ENCODE measurements at regions not wholly inside any gene's neighbourhood (a gene's known extent, or its start where the extent isn't known, plus 50 kb on each side); places are given as distances from the start of the nearest gene placed in this dataset.

DNA sequence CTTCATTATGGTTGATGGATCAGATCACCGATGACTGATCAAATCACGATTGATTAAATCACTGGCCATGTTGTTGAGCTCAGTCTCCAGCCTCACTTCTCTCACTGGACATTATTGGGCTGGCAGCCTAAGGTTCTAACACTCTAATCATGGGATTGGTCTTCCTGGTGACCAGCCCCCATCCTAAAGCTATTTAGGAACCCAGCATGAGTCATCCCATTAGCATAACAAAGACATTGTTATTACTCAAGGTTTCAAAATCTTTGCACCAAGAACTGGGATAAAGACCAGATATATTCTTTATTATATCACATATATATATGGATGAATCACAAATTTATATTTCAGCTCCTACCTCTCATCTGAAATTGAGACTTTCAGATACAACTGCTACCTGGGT lies 272.1 kb upstream of the IL12B start:
- no peak for DNase-seq

DNA sequence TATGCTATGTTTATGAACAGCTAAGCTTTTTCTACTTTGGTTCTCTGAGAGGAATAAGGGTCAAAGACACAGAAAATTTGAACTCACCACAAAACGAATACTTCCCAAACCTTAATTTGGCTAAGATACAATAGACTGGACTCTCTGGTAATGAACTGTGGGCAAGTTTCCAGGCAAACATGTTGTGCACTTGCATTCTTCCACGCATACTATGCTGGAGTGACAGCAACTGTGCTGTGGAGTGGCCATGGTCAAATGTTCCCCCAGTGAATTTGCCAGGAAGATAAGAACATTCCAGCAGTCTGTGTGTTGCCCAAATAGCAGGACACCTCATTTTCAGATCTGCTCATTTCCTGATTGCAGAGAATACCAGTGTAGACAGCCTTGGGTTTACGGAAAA lies 275.3 kb upstream of the IL12B start:
- DNase-seq: no peak

DNA sequence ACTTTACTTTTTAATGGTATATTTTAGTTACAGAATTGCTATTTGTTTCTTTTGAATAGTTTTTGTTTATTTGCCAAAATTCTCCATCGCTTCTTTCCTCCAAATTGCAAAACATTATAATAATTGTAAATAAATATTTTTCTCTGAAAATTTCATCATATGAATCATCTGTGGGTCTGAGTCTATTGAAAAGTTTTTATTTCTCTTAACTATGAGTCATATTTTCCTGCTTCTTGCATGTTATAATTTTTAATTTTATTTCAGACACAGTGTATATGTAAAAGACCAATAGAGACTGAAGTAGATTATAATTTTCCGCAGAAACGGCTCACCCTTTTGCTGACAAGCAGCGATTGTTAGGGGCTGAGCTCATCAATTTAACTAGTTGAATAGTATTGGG lies 279.1 kb upstream of the IL12B start:
- DNase-seq: no peak

DNA sequence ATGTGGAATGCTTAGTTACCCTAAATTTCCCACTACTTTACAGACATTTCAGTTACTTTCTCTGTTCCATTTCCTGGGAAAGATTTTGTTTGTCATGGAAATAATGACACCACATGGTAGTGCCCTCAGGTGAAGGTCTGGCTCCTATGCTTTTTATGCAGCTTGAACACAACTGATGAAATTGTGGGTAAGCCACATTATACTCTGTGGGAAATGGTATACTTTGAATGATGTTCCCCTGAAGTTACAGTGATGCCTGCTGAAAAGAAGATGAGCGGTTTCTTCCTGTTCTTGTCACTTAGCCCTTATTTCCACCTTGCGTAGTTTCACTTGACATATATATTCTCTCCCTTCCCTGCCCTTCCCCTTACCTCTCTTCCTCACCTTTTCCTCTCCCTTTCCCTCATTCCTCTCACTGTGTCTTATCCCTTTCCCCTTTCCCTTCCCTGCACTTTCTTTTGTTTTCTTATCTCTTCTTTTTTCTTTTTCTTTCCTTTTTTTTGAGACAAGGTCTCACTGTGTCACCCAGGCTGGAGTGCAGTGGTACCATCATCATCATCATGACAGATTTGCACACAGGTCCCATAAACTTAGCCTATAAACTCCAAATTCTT lies 280.8 kb upstream of the IL12B start:
- no peak for DNase-seq

DNA sequence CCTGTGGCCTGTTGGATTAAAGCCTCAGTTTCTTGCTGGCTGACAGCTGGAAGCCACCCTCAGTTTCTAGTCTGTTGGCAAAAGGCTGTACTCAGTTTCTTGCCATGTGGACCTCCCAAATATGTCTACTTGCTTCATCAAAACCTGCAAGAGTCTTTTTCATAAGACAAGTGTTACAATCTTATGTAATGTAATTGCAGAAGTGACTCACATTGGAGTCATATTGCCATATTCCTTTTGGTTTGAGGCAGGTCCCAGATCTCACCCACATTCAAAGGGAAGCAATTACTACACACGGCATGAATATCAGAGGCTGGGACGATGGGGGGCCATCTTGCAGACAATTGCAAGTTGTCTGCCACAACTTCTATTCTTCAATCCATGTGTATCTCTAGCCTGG lies 286.7 kb upstream of the IL12B start:
- no peak for DNase-seq

DNA sequence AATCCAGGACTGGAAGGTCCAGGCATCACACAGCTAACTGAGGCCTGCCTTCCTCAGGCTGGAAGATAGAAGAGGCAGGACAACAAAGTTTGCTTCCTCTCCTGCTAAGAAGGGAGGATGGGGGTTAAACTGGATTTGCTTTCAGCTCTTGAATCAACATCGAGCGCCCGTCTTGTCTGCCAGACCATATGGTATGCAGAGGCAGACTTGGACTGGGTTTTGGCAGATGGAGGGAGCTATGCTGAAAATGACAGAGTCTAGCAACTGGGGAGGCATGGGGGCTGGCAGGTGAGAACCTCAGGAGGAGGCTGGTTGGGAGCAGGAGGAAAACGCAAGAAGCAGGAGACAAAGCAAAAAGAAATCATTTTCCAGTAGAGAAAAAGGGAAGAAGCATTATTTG lies 289.5 kb upstream of the IL12B start:
- DNase-seq: no peak

DNA sequence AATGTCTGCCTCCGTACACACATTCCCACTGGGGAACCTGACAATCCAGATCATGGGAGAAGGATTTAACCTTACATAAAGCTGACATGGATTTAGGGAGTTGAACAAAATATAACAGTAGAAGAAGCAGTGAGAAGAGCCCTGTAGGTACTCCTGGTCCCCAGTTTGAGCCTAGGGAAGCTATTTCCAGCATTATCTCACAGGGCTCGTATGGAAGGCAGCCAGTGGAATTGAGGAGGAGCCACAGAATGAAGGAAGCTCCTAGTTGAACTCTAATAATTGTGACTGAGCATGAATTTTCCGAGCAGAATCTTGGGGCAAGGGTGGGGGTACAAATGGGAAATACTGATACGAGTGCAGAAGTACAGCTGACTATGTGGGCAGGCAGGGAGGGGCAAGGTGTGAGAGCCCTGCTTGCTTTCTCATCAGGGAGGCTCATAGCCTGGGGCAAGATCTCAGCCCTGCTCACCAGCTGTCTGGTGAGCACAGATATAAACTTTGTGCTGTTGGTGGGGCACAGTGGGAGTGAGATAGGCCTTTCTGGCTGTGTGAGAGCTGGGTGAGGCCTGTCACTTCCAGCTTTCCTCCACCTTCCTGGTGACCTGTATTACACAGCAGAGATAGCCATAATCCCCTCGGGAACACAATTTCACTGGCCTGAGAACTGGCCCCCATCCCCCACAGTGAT lies 290.7 kb upstream of the IL12B start:
- no peak for DNase-seq

DNA sequence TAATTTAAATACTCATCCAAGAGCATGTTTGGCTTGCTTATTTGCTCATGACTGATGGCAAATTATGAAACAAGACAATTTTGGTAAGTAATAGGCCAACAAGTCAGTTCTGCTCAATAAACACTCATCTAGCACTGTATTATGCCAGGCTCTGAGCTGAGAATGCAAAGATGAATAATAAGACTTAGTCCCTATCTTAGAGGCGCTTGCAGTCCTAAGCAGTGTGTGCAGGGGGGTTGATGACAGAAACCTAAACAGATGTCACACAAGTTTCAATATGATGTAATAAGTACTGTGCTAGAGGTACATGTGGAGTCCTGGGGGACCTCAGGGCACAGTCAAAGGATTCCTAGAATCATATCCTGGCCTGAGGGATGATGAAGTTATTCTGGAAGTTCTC lies 287.6 kb upstream of the ADRA1B start:
- DNase-seq: no peak

DNA sequence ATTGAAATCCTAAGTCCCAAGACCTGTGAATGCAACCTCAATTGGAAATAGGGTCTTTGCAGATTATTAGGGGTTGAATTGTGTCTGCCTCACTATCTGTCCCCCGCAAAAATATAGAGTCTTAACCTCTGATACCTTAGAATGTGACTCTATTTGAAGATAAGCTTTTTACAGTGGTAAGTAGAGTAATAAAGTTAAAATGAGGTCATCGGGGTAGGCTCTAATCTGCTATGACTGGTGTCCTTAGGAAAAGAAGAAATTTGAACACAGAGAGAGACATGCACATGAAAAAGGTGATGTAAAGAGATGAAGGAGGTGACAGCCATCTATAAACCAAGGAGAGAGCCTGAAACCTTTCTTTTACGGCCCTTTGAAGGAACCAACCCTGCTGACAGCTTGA lies 287.1 kb upstream of the ADRA1B start:
- no peak for DNase-seq

DNA sequence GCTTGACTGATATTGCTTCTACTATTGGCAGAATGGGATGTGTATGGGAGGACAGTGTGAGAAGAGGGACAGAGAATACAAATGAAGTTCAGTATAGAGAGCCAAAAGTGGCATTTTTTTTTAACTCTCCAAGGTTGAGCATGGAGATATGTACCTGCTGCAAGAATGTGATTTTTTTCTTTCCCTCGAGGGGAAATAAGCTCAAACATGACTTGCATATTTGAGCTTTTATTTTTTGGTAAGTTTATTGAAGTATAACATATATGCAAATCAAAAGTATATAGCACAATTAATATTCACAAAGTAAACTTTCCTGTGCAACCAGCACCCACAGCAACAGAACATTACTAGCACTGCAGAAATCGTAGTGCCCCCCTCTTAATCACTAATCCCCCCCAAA lies 285.7 kb upstream of the ADRA1B start:
- no peak for DNase-seq

DNA sequence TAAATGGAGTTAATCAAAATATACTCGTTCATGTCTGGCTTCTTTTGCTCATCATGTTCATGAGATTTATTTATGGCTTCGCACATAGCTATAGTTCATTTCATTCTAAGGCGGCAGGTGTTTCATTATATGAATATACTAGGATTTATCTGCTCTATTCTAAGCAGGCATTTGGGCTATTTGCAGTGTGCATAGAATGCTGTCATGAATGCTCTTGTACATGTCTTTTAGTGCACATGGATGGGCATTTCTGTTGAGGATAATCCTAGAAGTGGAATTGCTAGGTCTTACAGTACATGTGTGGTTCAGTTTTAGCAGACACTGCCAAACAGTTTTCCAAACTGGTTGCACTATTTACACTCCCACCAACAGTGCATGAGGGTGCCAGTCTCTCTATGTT lies 285.3 kb upstream of the ADRA1B start:
- DNase-seq: no peak

DNA sequence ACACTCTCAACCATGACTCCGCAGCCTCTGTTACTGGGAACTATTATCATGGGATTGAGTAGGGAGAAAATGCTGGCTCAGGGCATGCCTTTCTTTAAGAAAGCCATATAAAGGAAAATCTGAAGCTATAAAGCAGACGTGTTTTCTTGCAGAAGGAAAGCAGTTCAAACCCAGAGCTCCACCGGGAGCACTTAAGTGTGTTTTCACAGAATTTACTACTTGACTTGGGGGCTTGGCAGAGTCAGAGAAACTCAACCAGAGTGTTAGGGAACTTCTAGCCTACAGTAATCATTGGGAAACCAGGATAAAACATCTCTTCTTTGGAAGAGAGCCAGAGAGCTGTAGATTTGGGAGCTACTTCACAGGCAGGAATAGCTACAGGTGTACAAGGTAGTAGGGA lies 283.4 kb upstream of the ADRA1B start:
- no peak for DNase-seq

DNA sequence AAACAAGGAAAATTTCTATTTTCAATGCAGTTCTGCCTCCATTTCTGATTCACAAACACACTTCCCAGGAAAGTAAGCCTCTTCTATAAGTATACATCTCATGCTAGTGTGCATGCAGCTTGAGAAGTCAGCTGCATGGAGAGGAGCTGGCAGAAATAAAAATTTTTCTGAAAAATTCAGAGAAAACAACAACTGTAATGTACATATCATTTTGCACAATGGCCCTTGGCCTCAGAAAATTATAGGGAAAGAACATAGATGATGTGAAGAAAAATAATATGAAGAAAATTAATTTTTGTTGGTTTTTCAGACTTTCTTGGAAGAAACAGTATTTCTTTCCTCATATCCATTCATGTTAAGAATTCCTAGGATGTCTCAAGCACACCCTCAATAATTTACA lies 277.8 kb upstream of the ADRA1B start:
- DNase-seq: no peak

DNA sequence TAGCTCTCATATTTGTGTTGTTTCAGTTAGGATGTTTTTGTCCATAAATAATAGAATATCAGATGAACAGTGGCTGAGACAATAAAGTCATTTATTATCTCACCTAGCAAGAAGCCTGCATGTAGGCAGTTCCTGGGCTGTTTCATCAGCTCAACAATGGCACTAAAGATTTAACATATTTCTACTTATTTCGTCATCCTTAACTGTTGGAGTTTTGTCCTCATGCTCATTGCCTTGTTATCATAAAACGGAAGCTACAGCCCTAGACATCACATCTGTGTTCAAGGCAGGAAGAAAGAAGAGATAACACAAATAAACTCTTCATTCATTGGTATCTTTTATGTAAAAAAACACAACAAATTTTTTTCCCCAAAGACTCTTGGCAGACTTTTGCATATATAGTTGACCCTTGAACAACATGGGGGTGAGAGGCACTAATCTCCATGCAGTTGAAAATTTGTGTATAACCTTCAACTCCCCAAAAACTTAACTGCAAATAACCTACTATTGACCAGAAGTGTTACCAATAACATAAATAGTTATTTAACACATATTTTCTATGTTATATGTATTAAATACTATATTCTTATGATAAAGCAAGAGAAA lies 277.2 kb upstream of the ADRA1B start:
- DNase-seq: no peak

DNA sequence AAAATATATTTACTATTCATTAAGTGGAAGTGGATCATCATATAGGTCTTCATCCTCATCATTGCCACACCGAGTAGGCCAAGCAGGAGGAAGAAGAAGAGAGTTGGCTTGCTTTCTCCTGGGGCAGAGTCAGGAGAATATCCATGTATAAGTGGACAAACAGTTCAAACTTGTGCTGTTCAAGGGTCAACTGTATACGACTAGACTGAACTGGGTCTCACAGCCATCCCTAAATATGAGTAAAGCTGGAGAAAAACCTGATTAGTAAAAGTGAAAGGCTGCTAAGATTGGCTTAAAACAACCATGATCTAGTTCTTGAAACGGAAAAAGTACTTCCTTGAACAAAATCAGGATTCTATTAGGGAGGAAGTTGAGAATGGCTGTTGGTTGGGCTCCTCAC lies 276.7 kb upstream of the ADRA1B start:
- no peak for DNase-seq

DNA sequence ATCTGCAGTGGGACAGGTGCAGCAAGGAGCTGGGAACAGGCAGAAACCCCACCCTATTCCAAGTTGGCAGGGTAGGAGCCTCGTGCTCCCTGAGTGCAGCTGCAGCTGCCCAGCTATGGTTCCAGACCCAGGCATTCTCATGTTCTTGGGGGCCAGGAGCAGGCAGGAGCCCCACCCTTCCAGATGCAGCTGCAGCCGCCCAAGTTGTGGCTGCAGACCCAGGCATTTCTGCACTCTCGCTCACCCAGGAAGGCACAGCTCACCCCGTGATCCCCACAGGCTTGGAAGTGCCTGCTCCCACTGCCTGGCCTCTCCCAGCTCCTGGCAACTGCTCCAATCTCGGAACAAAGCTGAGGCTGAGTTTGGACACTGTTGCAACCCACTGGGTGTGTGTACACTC lies 275.8 kb upstream of the ADRA1B start:
- DNase-seq: no peak

DNA sequence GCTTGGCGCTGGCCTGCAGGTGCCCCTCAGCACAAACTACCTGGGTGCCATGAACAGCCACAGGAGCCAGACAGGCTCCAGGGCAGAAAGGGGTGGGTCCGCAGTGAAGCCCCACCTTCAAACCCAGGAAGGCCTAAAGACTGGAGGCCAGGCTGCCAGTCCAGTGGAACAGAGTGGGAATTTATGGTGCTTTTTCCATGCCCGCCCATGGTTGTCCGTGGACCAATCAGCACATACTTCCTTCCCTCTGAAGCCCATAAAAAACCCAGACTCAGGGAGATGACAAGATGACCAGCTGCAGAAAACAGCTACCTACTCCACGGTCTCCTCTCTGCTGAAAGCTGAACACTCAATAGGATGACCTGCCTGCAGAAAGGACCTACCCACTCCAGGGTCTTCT lies 275.4 kb upstream of the ADRA1B start:
- DNase-seq: no peak

DNA sequence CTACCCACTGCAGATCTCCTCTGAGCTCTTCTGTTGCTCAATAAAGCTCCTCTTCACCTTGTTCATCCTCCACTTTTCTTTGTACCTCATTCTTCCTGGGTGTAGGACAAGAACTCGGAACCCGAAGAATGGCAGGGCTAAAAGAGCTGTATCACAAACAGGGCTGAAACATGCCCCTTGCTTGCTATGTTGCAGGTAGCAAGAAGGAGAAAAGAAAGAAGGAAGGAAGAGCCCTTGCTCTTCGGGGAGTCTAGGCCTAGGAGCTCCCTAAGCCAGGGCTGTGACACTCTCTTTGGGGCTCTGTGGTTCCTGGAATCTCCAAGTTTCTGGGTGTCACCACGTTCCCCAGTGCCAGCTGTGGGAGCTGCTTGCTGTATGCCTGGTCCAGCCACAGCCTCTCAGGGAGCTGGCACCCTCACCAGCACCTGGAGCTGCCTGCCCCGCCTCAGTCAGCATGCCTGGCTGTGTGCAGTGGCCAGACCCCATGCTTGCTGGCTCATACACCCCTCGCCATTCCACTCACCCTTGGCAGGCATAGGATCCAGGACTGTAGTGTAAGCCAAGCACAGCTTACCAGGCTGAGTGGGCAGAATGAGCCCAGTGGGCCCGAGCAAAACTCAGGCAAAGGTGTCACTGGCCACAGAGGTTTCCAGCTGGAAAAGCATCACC lies 274.8 kb upstream of the ADRA1B start:
- DNase-seq: no peak

DNA sequence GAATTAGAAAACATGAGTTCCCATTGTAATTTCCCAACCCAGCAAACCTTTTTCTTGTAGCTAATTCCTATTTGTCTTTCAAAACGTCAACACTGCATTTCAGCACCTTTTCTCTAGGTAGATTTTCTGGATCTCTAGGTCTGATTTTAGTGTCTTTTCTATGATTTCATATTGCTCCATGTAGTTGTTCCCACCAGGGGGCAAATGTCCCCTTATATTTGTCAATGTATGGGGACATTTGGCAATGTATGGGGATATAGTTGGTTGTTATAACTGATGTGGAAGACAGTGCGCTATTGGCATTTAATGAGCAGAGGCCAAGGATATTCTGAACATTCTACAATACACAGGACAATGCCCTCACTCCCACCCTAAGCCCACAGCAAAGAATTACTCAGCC lies 273.9 kb upstream of the ADRA1B start:
- no peak for DNase-seq

DNA sequence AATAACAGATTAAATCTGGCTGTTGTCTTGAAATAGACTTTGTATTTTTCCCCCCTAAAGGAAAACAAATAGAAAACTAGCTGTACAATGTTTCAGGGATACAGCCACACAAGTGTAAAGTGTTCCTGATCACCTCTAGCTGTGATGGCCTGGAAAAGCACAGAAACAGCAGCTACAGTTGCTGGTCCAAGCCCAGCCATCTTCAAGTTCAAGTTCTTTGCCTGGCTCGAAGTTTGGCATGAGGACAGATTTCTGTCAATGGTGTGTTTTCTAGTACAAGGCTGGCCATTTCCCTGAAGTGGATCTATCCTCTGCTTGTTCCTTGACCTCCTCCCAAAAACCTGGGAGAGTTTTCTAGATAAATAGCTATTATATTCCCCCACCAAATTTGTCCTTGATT lies 272.2 kb upstream of the ADRA1B start:
- DNase-seq: no peak

DNA sequence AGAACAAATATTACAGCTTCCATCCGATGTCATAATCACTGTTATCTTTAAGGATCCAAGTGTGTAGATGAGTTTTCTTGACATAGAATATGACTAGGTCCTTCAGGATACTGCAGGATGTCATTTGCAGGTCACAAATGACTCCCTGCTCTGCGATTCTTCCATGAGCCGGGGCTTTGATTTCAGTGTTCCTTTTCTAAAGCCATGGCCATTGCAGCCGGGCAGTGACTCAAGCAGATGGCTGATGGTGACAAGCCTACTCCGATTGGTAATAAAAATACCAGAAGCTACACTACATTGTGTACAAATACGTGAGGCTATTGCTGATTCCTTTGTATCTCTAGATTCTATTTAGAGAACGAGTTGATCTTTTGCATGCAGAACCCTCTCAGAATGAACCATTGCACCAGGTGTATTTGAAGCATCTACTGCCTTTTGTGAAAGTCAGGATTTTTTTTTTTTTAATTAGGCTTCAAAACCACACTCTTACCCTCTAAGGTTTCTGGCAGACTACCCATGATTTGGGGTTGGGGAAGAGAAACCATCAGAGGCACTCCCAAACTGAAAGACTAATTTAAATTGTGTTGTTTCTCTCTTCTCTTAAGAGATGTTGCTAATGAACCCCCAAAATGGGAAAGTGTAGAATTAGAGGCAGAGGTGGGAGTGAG lies 271.0 kb upstream of the ADRA1B start:
- no peak for DNase-seq

DNA sequence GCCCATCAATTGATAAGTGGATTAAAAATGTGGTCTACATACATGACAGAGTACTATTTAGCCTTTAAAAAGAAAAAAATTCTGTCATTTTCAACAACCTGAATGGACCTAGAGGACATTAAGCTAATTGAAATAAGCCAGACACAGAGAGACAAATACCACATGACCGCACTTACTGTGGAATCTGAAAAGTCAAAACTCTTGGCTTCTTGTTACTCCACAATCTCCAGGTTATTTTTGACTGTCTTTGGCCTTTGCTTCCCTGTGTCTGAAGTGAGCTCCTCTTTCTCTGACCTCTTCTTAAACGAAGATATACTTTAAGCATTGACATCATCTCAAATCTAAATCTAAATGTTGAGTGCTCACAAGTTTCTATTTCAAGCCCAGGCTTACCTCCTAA lies 265.5 kb upstream of the ADRA1B start:
- DNase-seq: no peak

DNA sequence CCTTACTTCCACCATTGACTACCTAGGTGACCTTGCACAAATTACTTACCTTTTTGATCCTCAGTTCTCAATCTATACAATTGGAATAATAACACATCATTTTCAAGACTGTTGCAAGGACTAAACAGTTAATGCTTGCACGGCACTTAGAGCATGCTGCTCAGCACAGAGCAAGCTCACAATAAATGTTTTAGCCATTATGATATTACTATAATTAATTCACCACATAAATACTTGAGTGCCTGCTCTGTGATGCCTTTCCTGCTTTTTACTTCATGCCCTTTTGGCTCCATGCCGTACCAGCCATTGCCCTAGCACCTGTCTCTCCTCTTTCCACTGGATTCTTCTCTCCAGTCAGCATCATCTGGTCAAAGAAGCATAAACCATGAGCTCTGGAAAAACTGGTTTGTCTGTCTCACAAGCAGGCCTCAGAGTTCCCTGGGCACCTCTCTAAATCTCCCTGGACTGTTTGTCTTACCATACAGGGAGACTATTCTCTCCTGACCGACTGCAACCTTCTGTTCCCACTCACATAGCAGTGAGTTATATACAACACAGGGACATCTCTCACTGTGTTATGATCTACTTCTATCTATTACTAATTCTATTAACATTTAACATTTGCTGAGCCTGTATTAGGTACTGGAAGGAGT lies 260.4 kb upstream of the ADRA1B start:
- no peak for DNase-seq

All from KG1 (cell line).